Liver (tissue), 3 donors: ENCODE measurements at regions not wholly inside any gene's neighbourhood (a gene's known extent, or its start where the extent isn't known, plus 50 kb on each side); places are given as distances from the start of the nearest gene placed in this dataset.

Source experiments
- GABPA ChIP-seq, 2 donors: IDR thresholded peaks in 1 of 2; conservative IDR thresholded peaks in 1 of 2; 2 replicates each; pipeline ENCODE4 v1.6.1; 2016; ENCODE audit warnings: antibody characterized with exemption in 2 of 2, mild to moderate bottlenecking in 1 of 2, moderate library complexity in 1 of 2
- RXRA ChIP-seq, 2 donors: IDR thresholded peaks; 2 replicates each; pipeline ENCODE4 v1.6.1; 2017 to 2018; ENCODE audit warnings: antibody characterized with exemption in 2 of 2, mild to moderate bottlenecking in 1 of 2
- YY1 ChIP-seq: IDR thresholded peaks from 2 replicates; pipeline ENCODE4 v1.6.1; 2016; ENCODE audit warnings: antibody characterized with exemption, mild to moderate bottlenecking
- TF ChIP-seq, protein P1 (sequence below): fragments of 150-350 bp; IDR thresholded peaks from 2 replicates; pipeline ENCODE4 v1.5.1; 2017; ENCODE audit warnings: improper control_type of control experiment, low read depth, low read length; ENCODE audit not compliant: missing input control
- TF ChIP-seq, protein P2 (sequence below): IDR thresholded peaks from 2 replicates; pipeline ENCODE4 v1.6.1; 2016; ENCODE audit warnings: antibody characterized with exemption, mild to moderate bottlenecking
- TF ChIP-seq, protein P3 (sequence below): IDR thresholded peaks from 2 replicates; pipeline ENCODE4 v1.6.1; 2016; ENCODE audit warnings: antibody characterized with exemption
- donor health status: healthy.
- donor health status: healthy.

DNA sequence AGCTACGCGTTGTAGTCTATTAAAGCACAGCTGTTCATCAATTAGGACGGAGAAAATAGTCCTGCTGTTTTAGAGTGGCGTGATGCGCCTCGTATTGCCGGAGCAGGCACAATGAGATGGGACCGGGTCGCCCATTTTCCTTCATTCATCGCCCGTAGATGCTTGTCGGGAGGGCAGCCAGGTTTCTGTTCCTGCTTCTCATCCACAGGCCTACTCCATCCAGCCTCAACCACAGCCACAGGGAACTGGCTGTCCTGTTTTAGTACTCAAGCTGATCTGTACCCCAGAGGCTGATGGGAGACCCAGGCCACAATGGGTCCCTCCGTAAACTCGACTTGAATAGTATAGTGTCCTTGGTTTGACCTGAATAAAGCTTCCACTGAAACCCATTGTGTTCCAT, 264.0 kb downstream of the VRK1 start:
- TF ChIP-seq, protein P1, sequence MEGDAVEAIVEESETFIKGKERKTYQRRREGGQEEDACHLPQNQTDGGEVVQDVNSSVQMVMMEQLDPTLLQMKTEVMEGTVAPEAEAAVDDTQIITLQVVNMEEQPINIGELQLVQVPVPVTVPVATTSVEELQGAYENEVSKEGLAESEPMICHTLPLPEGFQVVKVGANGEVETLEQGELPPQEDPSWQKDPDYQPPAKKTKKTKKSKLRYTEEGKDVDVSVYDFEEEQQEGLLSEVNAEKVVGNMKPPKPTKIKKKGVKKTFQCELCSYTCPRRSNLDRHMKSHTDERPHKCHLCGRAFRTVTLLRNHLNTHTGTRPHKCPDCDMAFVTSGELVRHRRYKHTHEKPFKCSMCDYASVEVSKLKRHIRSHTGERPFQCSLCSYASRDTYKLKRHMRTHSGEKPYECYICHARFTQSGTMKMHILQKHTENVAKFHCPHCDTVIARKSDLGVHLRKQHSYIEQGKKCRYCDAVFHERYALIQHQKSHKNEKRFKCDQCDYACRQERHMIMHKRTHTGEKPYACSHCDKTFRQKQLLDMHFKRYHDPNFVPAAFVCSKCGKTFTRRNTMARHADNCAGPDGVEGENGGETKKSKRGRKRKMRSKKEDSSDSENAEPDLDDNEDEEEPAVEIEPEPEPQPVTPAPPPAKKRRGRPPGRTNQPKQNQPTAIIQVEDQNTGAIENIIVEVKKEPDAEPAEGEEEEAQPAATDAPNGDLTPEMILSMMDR, result no peak
- TF ChIP-seq, protein P2, sequence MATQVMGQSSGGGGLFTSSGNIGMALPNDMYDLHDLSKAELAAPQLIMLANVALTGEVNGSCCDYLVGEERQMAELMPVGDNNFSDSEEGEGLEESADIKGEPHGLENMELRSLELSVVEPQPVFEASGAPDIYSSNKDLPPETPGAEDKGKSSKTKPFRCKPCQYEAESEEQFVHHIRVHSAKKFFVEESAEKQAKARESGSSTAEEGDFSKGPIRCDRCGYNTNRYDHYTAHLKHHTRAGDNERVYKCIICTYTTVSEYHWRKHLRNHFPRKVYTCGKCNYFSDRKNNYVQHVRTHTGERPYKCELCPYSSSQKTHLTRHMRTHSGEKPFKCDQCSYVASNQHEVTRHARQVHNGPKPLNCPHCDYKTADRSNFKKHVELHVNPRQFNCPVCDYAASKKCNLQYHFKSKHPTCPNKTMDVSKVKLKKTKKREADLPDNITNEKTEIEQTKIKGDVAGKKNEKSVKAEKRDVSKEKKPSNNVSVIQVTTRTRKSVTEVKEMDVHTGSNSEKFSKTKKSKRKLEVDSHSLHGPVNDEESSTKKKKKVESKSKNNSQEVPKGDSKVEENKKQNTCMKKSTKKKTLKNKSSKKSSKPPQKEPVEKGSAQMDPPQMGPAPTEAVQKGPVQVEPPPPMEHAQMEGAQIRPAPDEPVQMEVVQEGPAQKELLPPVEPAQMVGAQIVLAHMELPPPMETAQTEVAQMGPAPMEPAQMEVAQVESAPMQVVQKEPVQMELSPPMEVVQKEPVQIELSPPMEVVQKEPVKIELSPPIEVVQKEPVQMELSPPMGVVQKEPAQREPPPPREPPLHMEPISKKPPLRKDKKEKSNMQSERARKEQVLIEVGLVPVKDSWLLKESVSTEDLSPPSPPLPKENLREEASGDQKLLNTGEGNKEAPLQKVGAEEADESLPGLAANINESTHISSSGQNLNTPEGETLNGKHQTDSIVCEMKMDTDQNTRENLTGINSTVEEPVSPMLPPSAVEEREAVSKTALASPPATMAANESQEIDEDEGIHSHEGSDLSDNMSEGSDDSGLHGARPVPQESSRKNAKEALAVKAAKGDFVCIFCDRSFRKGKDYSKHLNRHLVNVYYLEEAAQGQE, result no peak
- TF ChIP-seq RXRA (IDR thresholded peaks at IDR 0.05) (no peak), GABPA (IDR thresholded peaks at IDR 0.05 in 1 of 2, conservative IDR thresholded peaks at IDR 0.05 in 1 of 2) (no peak), YY1 (no peak)
- TF ChIP-seq, protein P3, sequence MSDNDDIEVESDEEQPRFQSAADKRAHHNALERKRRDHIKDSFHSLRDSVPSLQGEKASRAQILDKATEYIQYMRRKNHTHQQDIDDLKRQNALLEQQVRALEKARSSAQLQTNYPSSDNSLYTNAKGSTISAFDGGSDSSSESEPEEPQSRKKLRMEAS, result no peak
